GM21367 (cell line): ENCODE measurements at regions not wholly inside any gene's neighbourhood (a gene's known extent, or its start where the extent isn't known, plus 50 kb on each side); places are given as distances from the start of the nearest gene placed in this dataset.

Experiments used
- ATAC-seq: cut with Tn5 transposase; IDR thresholded peaks from one replicate; pipeline ENCODE4 v1.9.1; 2021; ENCODE audit not compliant: unreplicated experiment

DNA sequence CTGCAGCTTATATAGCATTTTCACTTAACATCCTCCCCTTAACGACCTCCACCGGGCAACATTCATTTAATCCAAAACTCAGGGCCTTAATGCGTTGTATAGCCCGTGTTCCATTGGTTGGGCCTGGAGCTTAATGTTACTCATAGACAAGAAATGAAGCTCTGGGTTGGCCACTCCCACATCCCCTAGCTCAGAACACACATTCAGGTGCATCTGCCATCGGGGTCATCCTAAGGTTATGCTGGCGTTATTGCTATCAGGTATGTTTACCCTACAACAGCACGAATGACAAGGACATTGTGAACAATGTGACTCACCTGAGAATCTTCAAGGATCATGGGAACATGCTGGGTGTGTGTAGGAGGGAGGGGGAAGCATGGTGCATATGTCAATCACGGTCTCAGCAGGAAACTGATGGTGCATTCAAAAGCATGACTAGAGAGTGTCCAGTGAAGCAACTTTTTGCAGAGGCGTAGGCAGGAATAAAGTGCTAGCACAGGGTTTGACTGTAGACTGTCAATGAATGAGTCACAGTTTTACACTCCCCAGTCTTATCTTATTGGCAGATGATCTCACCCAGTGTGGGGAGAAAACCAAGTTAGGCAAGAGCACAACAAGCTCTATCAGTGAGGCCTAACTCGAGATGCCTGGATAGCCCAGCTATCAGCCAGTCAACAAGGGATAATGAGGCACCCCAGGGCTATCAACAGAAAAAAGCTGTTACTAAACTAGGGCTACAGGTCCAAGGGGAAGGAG is 402.1 kb upstream of the MCTP2 start:
- no peak for ATAC-seq

GRCh38 chr15:93826790-93827189 is 404.6 kb upstream of the MCTP2 start:
- no peak for ATAC-seq

- ATAC-seq: no peak
These were observed 405.1 kb upstream of the MCTP2 start for GRCh38 chr15:93826293-93826692.

DNA sequence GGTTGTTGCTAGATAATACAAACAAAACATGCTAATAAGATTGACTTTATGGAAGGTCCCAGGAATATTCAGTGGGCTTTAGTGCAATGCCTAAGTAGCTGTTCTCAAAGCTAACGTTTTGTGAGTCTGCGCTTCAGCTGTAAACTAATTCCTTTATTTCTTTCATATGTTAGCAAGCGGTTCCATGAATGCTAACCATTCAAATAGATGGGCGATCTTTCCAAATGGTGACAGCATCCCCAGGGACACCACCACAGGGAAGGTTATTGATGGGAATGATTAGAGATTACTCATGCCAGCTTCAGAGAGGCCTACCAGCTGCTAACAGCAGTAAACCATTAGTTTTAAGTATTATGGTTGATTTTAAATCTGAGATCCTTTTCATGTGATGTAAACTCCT is 405.7 kb upstream of the MCTP2 start:
- ATAC-seq: no peak

DNA sequence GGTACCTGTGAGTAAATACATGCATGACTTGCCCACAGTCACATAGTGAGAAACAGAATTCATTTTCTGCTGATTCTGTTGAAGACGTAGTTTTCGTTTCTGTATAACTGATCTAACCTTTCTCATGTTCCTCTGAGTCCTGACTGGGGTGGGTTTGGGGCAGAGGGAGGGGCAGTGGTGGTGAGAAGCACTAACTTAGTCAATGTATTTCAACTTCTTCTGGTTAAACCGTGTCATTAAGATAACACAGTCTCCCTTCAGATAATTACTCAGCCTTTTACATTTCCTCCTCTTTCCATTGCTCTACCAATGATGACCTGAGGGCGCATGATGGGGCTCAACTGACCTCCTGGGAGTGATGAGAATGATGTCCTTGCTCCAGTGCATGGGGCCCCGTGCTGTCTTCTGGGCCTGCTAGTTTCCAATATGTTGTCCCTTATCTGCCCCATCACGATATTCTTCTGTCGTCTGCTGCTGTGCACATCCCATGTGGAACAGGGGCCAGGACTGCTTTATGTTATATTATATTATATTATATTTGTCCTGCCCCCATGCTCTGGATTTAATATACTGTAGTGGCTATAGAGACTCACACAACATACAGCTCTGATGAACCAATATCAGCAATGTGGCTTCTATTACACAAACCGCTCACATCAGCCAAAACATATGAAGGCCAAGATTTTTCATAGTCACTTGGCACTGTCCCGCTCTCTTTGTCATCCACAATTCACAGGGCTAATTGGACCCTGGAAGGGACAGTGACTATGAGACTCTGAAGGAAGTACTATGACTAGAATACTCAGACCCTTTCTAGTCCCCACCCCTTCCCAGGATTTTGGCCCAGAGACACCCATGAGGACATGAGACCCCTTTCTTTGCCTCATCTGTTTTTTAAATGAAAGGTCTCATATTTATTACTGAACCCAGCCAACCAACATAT is 407.1 kb upstream of the MCTP2 start:
- ATAC-seq: no peak

- no peak for ATAC-seq
These were observed 410.8 kb upstream of the MCTP2 start for GRCh38 chr15:93820566-93820965.

DNA sequence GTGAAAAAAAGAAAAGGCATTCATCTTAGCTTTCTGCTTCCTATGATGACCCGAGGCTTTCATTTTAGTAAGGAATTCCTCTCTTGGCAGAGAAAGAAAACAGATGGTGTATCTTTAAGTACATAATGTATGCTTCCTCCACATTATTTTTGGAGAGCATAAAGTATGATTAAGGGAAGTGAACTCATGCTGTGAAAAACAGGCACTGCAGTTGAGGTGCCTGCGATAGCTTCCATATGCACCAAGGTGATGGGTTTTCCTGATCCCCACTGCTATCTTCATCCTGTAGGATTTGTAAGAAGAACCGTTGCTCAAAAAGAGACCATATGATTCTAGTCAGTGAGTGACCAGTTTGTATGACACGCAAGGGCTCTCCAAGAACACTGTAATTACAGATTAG is 411.5 kb upstream of the MCTP2 start:
- ATAC-seq: no peak

GRCh38 chr15:93816815-93817214 is 414.5 kb upstream of the MCTP2 start:
- ATAC-seq: no peak

DNA sequence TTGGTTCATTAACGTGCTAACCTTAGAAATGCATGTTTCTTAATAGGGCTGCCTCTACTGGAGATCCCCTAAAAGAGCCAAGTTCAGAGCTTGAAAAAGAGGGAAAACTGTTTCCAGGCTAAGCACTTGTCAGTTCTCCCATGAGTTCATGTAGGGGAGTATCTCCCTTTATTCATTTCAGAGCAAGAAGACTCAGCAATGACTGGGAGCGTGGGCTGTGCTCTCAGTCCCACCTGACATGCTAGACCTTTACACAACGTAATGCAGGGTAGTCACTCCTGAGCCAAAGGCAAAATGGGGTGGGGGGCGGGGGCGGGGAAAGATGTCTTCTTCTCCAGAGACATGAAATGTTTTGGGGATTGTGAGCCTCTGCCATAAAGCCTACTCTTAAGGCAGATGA is 420.1 kb upstream of the MCTP2 start:
- ATAC-seq: no peak

DNA sequence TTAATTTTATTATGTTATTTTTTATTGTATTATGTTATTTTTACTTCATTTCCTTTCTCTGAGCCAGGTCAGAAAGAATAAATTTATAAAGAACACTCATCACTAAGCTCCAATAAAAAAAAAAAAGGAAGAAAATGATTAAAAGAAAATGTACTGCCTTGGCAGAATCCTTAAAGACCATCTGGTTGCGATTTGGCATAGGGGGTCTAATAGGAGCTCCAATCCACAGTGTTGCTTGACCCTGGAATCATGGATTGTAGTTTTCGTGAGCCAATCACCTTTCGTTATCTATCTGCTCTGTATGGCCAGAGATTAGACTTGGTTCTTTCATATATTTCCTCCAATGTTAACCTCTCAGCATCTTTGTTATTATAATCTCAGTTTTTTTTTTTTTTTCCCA is 421.8 kb upstream of the MCTP2 start:
- no peak for ATAC-seq

DNA sequence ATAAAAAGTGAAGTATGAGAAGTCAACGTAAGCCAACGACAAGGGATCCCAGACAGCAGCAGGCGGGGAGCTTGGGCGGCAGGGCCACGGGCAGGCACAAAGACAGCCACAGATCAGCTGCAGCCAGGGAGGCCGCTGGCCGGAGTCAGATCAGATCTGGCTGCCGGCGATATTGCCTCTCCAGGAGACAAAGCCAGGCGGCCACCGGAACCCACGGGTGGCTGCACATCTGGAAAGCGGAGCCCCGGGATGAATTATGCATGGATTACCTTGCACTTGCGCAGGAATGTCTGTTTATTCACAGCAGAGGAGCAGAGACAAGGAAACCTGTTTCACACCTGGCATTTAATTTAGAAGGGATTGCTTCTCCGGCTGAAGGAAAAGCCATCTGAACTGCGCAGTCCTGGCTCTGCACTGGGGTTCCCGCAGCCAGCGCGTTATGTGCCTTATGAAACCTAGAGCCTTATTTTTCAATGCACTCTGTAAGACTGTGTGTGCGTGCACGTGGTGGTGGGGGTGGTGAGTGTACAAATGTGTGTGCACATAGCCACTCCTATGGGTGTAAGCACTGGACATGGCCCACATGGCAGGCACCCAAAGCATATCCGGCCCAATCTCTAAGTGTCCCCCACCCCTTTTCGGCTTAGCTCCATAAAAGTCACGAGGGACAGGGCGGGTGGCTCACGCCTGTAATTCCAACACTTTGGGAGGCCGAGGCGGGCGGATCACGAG is 427.8 kb upstream of the MCTP2 start:
- ATAC-seq: no peak

- ATAC-seq: no peak
These were observed 430.2 kb upstream of the MCTP2 start for GRCh38 chr15:93801206-93801605.

DNA sequence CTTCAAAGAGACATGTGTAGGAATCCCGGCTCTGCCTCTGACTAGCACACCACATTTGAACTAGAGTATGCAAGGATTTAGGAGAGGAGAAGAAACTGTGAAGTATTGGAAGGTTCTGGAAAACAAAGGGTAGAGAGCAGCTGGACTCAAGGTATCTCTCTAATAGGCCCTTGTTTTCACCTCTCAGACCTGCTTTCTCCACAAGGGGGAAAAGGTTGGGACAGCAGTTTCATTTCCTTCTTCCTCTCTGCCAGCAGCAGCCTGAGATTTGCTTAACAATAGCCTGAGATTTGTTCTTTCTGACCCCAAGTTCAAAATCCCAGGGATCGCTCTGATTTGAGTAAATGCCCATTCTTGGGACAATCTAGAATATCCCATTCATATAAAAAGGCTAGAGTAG is 430.6 kb upstream of the MCTP2 start:
- no peak for ATAC-seq

DNA sequence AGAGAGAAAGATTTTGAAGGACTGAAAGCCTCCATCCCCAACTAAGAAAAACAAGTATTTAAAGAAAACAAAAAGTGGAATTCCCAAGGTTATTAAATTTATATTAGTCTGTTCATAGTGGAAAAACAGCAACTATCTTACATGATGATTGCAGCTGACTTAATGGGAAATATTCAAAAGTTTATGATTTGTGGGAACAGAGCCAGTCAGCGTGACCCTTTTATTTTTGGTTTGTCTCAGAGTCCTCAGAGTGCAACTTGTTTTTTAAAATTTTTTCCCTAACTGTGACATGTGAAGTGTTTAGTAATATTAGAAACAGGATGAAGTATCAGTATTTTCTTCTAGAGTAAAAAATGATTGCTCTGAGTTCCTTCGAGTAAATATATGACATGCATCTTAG is 441.9 kb upstream of the MCTP2 start:
- ATAC-seq: no peak

DNA sequence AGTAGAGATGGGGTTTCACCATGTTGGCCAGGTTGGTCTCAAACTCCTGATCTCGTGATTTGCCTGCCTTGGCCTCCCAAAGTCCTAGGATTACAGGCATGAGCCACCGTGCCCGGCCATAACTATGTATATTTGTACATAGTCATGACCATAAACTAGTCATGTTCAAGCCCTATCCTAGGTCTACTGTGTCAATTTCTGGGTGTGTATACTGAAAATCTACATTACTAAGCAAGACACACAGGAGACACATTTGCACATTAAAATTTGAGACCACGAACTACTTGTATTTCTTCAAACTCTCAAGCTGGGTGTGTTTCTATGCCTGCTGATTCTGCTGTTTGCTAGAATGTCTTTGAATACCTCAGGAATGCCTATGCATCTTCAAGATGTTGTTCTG is 451.3 kb upstream of the MCTP2 start:
- ATAC-seq: no peak

DNA sequence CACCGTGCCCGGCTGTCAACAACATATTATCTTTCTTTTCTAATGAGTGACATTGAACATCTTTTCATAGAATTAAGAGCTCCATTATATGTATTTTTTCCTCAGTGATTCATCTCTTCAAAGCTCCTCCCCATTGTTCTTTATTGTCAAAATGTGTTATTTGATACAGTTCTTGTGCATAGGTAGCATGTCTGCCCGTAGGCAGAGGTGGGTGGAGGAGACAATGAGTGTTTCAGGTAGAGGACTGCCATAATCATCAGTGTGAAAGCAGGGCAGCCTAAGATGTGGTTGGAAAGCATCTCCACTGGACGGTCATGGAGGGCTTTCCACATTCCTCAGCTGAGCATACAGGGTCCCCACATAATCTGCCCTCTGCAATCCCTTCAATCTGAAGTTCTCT is 452.0 kb upstream of the MCTP2 start:
- ATAC-seq: no peak

DNA sequence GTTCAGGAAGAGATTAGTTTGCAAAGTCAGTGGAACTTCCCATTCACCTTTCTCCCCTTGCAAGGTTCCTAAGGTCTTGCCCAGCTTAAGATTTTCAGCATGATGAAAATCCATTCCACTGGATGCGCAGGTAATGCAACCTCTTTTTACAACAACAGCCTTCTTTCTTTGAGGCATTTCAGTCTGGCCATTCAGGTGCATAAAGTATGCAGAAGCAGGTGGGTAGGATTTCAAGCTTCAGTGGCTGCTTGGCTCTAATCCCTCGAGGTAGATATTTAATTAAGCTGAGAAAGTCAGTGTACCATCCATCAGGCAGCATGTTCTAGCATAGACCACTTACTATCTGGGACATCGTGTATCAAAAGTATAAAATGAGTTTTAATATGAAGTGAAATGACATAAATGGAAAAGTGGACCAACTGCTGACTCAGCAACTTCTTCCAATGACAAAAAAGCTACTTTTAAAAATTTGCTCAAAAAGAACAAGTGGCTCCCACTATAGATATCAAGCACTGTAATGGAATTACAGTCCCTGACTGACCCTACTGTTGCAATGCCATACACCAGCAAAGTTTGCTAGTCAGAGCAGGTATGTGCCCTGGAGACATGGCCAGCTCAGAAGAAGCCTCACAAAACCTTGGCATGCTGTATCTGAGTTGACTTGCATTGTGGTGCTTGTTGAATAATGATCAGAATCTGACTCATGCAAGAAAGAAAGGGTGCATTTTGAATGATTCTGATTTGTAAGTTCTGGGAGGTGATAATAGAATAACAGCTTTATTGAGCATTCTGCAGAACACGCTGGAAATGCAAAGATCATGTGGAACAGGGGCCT is 459.9 kb upstream of the MCTP2 start:
- no peak for ATAC-seq

- no peak for ATAC-seq
These were observed 460.6 kb upstream of the MCTP2 start for GRCh38 chr15:93770788-93771187.

- no peak for ATAC-seq
These were observed 469.3 kb upstream of the MCTP2 start for GRCh38 chr15:93762036-93762435.

DNA sequence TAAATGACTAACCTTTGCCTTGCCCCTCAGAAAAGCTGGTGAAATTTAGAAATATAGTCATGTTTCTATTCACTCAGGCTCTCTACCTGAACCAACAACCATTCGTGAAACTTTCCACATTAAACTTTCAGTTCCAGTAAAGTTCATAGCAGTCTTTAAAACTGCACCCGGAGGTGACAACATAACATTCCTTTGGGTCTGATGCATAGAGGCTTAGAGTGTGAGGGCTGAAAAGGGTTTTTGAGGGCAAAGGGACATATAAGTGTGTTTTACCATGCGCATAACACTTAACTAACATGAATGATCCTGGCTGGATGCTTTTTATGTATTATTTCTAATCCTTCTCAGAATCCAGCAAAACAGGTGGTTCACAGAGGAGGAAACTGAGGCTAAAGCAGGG is 471.7 kb upstream of the MCTP2 start:
- no peak for ATAC-seq

- ATAC-seq: no peak
These were observed 472.5 kb upstream of the MCTP2 start for GRCh38 chr15:93758824-93759223.
